ENCODE measurements at regions not wholly inside any gene's neighbourhood (a gene's known extent, or its start where the extent isn't known, plus 50 kb on each side); places are given as distances from the start of the nearest gene placed in this dataset.

DNA sequence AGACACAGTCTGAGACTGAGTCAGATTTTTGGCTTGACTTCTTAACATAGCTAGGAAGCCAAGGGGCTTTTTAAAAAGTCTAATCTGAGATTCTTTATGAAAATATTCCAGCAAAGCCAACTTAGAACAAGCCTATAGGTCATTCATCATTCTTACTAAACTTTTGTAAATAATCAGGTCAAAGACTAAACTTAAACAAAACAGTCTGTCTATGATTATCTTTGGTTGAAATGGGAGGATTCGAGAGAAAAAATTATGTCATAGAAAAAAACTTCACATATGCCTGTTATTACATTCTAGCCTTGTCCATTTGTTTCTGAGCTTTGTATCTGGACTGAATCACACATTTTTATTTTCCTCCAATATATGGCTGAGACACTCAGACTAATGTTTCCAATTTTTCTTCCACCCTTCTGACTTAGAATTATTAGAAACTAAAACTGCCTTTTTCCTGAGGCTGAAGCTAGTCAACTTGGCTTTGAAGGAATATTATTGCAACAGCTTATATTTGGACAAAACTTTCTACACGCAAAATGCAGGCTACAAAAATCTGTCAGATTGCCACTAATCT lies 83.3 kb downstream of the ETS2 start:
- H3K4me3 ChIP-seq, result no peak overlapping the region

DNA sequence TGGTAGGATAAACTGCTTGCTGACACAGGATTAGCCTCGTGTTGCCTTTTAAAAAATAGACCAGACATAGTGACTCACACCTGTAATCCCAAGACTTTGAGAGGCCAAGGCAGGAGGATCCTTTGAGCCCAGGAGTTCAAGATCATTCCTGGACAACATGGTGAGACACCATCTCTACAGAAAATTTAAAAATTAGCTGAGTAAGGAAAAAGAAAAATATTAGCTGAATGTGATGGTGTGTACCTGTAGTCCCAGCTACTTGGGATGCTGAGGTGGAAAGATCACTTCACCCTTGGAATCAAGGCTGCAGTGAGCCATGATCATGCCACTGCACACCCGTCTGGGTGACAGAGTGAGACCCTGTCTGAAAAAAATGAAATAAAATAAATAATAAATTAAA lies 82.0 kb downstream of the ETS2 start:
- H3K27ac ChIP-seq, result no peak overlapping the region
- no peaks in the 10 kb centered on the region for H3K9me3 ChIP-seq (ENCODE audit: low read depth, low read length)
- no peak for DNase-seq (ENCODE audit: low read depth, low spot score)
- no peak overlapping the region for H3K9ac ChIP-seq (ENCODE audit: insufficient read length)
- H3K4me3 ChIP-seq, result no peak overlapping the region
- TF ChIP-seq FOXP2 (optimal IDR thresholded peaks at IDR 0.05; ENCODE audit: control extremely low read depth, extremely low read length, insufficient read depth), result no peak
- no peak for TF ChIP-seq POLR2AphosphoS5 (IDR thresholded peaks at IDR 0.05; ENCODE audit: borderline replicate concordance, low read depth, low read length)
- no peak for TF ChIP-seq EZH2 (IDR thresholded peaks at IDR 0.05)
- no peaks in the 10 kb centered on the region for H3K36me3 ChIP-seq (ENCODE audit: insufficient read depth, low read length)

More for the DNA sequence above, 83.3 kb downstream of the ETS2 start:
- Histone ChIP-seq H3K9ac (ENCODE audit: insufficient read length) (no peak overlapping the region), H3K36me3 (ENCODE audit: insufficient read depth, low read length) (no peaks in the 10 kb centered on the region), H3K9me3 (ENCODE audit: low read depth, low read length) (no peaks in the 10 kb centered on the region), H3K27ac (no peak overlapping the region)
- no peak for DNase-seq (ENCODE audit: low read depth, low spot score)
- TF ChIP-seq FOXP2 (optimal IDR thresholded peaks at IDR 0.05; ENCODE audit: control extremely low read depth, extremely low read length, insufficient read depth) (no peak), EZH2 (IDR thresholded peaks at IDR 0.05) (no peak), POLR2AphosphoS5 (IDR thresholded peaks at IDR 0.05; ENCODE audit: borderline replicate concordance, low read depth, low read length) (no peak)

DNA sequence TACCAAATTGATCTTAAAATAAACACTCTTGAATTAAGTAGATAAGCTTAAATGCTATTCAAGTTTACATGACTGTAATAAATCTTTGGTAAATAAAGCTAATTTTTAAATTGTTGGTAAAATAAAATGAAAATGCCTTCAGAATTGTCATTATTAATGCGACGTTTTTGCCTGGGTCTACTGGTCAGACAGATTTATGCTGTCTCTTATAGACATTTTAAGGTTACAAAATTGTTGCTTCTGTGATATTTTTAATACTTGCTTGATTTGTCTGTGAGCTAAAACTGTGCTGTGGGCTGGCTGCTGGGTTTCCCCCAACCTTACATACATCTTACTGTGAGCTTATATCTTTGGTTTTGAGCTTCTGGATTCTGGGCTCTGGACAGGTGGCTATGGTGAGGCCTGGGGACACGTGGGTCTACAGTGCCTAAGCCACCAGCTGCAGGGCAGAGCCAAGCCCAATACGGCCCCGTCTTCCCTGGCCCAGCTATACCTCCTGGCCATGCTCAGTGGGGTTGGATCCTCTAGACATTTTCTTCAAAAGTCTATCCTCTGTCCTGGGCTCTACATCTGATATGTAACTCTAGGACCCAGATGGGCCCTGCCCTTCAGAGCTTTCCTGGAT lies 81.4 kb downstream of the ETS2 start:
- TF ChIP-seq FOXP2 (optimal IDR thresholded peaks at IDR 0.05; ENCODE audit: control extremely low read depth, extremely low read length, insufficient read depth) (no peak), POLR2AphosphoS5 (IDR thresholded peaks at IDR 0.05; ENCODE audit: borderline replicate concordance, low read depth, low read length) (no peak), EZH2 (IDR thresholded peaks at IDR 0.05) (no peak)
- Histone ChIP-seq H3K27ac (no peak overlapping the region), H3K9me3 (ENCODE audit: low read depth, low read length) (no peaks in the 10 kb centered on the region), H3K9ac (ENCODE audit: insufficient read length) (no peak overlapping the region), H3K36me3 (ENCODE audit: insufficient read depth, low read length) (no peaks in the 10 kb centered on the region), H3K4me3 (no peak overlapping the region)
- DNase-seq (ENCODE audit: low read depth, low spot score), result no peak

DNA sequence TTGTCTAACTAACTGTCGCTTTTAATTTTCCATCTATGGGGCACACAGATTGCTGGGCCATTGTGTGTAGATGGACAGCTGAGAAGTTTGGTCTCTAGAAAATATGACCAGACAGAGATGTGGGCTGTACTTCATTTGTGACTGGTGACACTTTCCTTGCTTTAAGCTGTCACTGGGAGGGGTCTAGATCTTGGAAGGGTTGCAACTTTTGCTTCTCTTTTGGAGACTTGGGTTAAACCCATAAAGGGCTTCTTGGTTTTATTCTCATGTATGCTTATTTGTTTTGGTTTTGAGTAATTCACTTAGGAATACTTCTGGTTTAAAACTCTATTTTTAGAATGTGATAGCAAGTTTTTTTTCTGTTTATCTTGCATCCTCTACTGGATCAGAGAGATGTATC lies 80.2 kb downstream of the ETS2 start:
- Histone ChIP-seq H3K4me3 (no peak overlapping the region), H3K9me3 (ENCODE audit: low read depth, low read length) (no peaks in the 10 kb centered on the region), H3K9ac (ENCODE audit: insufficient read length) (no peak overlapping the region), H3K27ac (no peak overlapping the region), H3K36me3 (ENCODE audit: insufficient read depth, low read length) (no peaks in the 10 kb centered on the region)
- TF ChIP-seq FOXP2 (optimal IDR thresholded peaks at IDR 0.05; ENCODE audit: control extremely low read depth, extremely low read length, insufficient read depth) (no peak), POLR2AphosphoS5 (IDR thresholded peaks at IDR 0.05; ENCODE audit: borderline replicate concordance, low read depth, low read length) (no peak), EZH2 (IDR thresholded peaks at IDR 0.05) (no peak)
- DNase-seq (ENCODE audit: low read depth, low spot score), result no peak

DNA sequence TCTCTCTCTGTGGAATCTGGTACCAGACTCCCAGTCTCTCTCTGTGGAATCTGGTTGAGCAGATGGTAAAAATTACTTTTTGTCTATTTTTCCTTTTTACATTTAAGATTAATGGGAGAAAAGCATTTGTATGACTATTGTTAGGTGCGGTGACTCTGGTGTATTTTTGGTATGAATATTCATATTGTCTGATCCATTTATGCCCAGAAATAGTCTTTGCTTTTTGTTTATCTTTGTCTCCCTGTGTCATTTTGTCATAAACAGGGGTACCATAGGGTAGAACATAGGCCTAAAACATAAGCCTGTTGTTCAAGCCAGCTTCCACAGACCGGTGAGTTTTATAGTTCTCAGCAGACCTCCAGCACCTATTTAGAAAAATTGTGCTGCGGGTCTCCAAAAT lies 78.7 kb downstream of the ETS2 start:
- no peak for DNase-seq (ENCODE audit: low read depth, low spot score)
- Histone ChIP-seq H3K27ac (no peak overlapping the region), H3K36me3 (ENCODE audit: insufficient read depth, low read length) (no peaks in the 10 kb centered on the region), H3K4me3 (no peak overlapping the region), H3K9ac (ENCODE audit: insufficient read length) (no peak overlapping the region), H3K9me3 (ENCODE audit: low read depth, low read length) (no peaks in the 10 kb centered on the region)
- TF ChIP-seq EZH2 (IDR thresholded peaks at IDR 0.05) (no peak), FOXP2 (optimal IDR thresholded peaks at IDR 0.05; ENCODE audit: control extremely low read depth, extremely low read length, insufficient read depth) (no peak)

DNA sequence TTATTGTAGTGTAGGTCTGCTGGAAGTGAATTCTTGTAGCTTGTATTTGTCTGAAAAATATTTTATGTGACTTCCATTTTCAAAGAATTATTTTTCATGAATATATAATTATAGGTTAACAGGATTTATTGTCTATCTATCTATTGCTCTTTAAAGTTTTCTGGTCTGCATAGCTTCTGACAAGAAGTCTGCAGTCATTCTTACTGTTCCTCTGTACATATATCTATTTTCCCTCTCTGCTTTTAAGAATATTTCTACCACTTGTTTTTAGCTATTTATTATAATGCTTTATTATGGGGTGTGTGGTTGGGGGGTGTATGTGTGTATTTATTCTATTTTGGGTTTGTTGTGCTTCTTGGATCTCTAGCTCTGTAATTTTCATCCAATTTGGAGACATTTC lies 77.4 kb downstream of the ETS2 start:
- TF ChIP-seq FOXP2 (optimal IDR thresholded peaks at IDR 0.05; ENCODE audit: control extremely low read depth, extremely low read length, insufficient read depth) (no peak), EZH2 (IDR thresholded peaks at IDR 0.05) (no peak), POLR2AphosphoS5 (IDR thresholded peaks at IDR 0.05; ENCODE audit: borderline replicate concordance, low read depth, low read length) (no peak)
- Histone ChIP-seq H3K27ac (no peak overlapping the region), H3K36me3 (ENCODE audit: insufficient read depth, low read length) (no peaks in the 10 kb centered on the region), H3K9me3 (ENCODE audit: low read depth, low read length) (no peaks in the 10 kb centered on the region), H3K9ac (ENCODE audit: insufficient read length) (no peak overlapping the region), H3K4me3 (no peak overlapping the region)
- no peak for DNase-seq (ENCODE audit: low read depth, low spot score)

DNA sequence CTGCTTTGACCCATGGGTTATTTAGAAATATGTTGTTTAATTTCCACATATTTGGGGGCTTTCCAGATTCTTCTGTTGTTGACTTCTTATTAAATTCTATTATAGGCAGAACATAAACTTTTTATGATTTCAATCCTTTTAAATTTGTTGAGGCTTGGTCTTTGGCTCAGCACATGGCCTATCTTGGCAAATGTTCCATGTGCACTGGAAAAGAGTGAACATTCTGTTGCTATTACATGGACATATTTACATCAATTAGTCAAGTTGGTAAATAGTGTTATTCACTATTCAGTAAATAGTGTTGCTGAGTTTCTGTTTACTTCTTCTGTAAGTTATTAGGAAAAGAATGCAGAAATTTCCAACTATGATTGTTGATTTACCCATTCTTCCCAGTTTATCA lies 75.4 kb downstream of the ETS2 start:
- Histone ChIP-seq H3K4me3 (no peak overlapping the region), H3K27ac (no peak overlapping the region), H3K9ac (ENCODE audit: insufficient read length) (no peak overlapping the region), H3K36me3 (ENCODE audit: insufficient read depth, low read length) (no peaks in the 10 kb centered on the region), H3K9me3 (ENCODE audit: low read depth, low read length) (no peaks in the 10 kb centered on the region)
- no peak for TF ChIP-seq POLR2AphosphoS5 (IDR thresholded peaks at IDR 0.05; ENCODE audit: borderline replicate concordance, low read depth, low read length)
- no peak for TF ChIP-seq FOXP2 (optimal IDR thresholded peaks at IDR 0.05; ENCODE audit: control extremely low read depth, extremely low read length, insufficient read depth)
- TF ChIP-seq EZH2 (IDR thresholded peaks at IDR 0.05), result no peak
- no peak for DNase-seq (ENCODE audit: low read depth, low spot score)

DNA sequence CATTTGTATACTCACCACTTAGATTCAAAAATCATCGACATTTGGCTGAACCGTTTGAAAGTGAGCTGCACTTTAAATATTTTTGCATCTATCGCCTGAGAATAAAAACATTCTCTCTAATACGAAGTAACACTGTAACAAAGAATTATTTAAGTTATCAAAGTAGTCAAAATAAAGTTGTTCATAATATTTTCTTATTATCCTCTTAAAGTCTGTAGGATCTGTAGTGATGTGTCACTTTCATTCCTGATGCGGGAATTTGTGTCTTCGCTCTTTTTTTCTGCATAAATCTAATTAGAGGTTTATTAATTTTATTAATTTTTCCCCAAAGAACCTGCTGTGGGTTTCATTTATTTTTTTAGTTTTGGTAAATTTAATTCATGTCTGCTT lies 74.8 kb downstream of the ETS2 start:
- Histone ChIP-seq H3K9ac (ENCODE audit: insufficient read length) (no peak overlapping the region), H3K27ac (no peak overlapping the region)
- TF ChIP-seq EZH2 (IDR thresholded peaks at IDR 0.05), result no peak
- no peak for TF ChIP-seq POLR2AphosphoS5 (IDR thresholded peaks at IDR 0.05; ENCODE audit: borderline replicate concordance, low read depth, low read length)
- TF ChIP-seq FOXP2 (optimal IDR thresholded peaks at IDR 0.05; ENCODE audit: control extremely low read depth, extremely low read length, insufficient read depth), result no peak

More for the DNA sequence above, 74.8 kb downstream of the ETS2 start:
- H3K36me3 ChIP-seq (ENCODE audit: insufficient read depth, low read length), result no peaks in the 10 kb centered on the region
- DNase-seq (ENCODE audit: low read depth, low spot score), result no peak
- no peak overlapping the region for H3K4me3 ChIP-seq
- no peaks in the 10 kb centered on the region for H3K9me3 ChIP-seq (ENCODE audit: low read depth, low read length)
